IMR-90 (cell line): ENCODE measurements at regions not wholly inside any gene's neighbourhood (a gene's known extent, or its start where the extent isn't known, plus 50 kb on each side); places are given as distances from the start of the nearest gene placed in this dataset.

Experiments used
- ATAC-seq: fragments of 200-7000 bp; cut with Tn5 transposase; 2 replicates; pipeline ENCODE4 v1.9.1; 2020; ENCODE audit warnings: low read depth, mild to moderate bottlenecking, moderate library complexity
- BruUV-seq: library from RNA; stranded (reverse); fragments of 400-500 nt; replicated peaks from 2 replicates; lab custom pipeline; 2021; lab: Mats Ljungman, UMichigan
- CTCF ChIA-PET: fragments of 300-600 bp; formaldehyde crosslinking; extraction: SDS; loops from one replicate; lab custom pipeline; 2021; ENCODE audit warnings: antibody characterized with exemption; lab: Yijun Ruan, JAX
- POLR2A ChIA-PET: fragments of 300-600 bp; sonication (Branson Sonifier 250); formaldehyde crosslinking; loops from one replicate; lab custom pipeline; 2022; ENCODE audit warnings: antibody characterized with exemption; ENCODE audit not compliant: unreplicated experiment; lab: Charles Lee
- DNase-seq: peaks from one replicate; pipeline ENCODE4 v3.0.0; 2013
- H2AFZ ChIP-seq: replicated peaks from 2 replicates; pipeline ENCODE3; 2013; ENCODE audit warnings: low read length, mild to moderate bottlenecking; ENCODE audit not compliant: poor library complexity
- H2AK5ac ChIP-seq: 2 replicates; pipeline ENCODE4 v1.6.1; 2013; ENCODE audit warnings: low read depth, low read length, inconsistent platforms
- H2AK9ac ChIP-seq: replicated peaks from 2 replicates; pipeline ENCODE3; 2013; ENCODE audit warnings: mild to moderate bottlenecking, low read depth, low read length, moderate library complexity; ENCODE audit not compliant: poor library complexity
- H2BK120ac ChIP-seq: 2 replicates; pipeline ENCODE4 v1.6.1; 2013; ENCODE audit warnings: low read depth, low read length, inconsistent platforms
- H2BK15ac ChIP-seq: 3 replicates; pipeline ENCODE4 v1.6.1; 2013; ENCODE audit warnings: low read depth, low read length, inconsistent platforms
- H2BK20ac ChIP-seq: 2 replicates; pipeline ENCODE4 v1.6.1; 2013; ENCODE audit warnings: low read depth, mild to moderate bottlenecking, inconsistent platforms, low read length, moderate library complexity
- H2BK5ac ChIP-seq: 2 replicates; pipeline ENCODE4 v1.6.1; 2013; ENCODE audit warnings: mild to moderate bottlenecking, low read depth, low read length, inconsistent platforms; ENCODE audit not compliant: poor library complexity, severe bottlenecking
- H3K14ac ChIP-seq: replicated peaks from 2 replicates; pipeline ENCODE4 v1.6.1; 2013; ENCODE audit warnings: low read depth, low read length, inconsistent platforms
- H3K18ac ChIP-seq: 2 replicates; pipeline ENCODE4 v1.6.1; 2013; ENCODE audit warnings: low read depth, low read length, control low read depth
- H3K23ac ChIP-seq: 2 replicates; pipeline ENCODE4 v1.6.1; 2013; ENCODE audit warnings: low read depth, low read length, inconsistent platforms
- H3K27ac ChIP-seq: 2 replicates; pipeline ENCODE4 v1.5.1; 2013; ENCODE audit warnings: mild to moderate bottlenecking, control low read depth, low read length; ENCODE audit not compliant: insufficient read depth
- H3K27me3 ChIP-seq: 2 replicates; pipeline ENCODE4 v1.6.1; 2013; ENCODE audit warnings: low read length; ENCODE audit not compliant: control insufficient read depth, insufficient read depth
- H3K36me3 ChIP-seq: 2 replicates; pipeline ENCODE4 v1.6.1; 2013; ENCODE audit warnings: low read length, mixed read lengths; ENCODE audit not compliant: control insufficient read depth, insufficient read depth
- H3K4ac ChIP-seq: 2 replicates; pipeline ENCODE4 v1.6.1; 2013; ENCODE audit warnings: low read depth, low read length, inconsistent platforms
- H3K4me1 ChIP-seq: 2 replicates; pipeline ENCODE4 v1.6.1; 2013; ENCODE audit warnings: low read length, mixed read lengths; ENCODE audit not compliant: control insufficient read depth, insufficient read depth
- H3K4me2 ChIP-seq: 2 replicates; pipeline ENCODE4 v1.6.1; 2013; ENCODE audit warnings: low read depth, mild to moderate bottlenecking, control low read depth, low read length, moderate library complexity
- H3K4me3 ChIP-seq: 2 replicates; pipeline ENCODE4 v1.5.1; 2013; ENCODE audit warnings: low read depth, mild to moderate bottlenecking, control low read depth, low read length, moderate library complexity; ENCODE audit not compliant: insufficient read depth
- H3K56ac ChIP-seq: 2 replicates; pipeline ENCODE4 v1.6.1; 2013; ENCODE audit warnings: low read length, inconsistent platforms; ENCODE audit not compliant: insufficient read depth; ENCODE audit errors: extremely low read depth
- H3K79me1 ChIP-seq, 2 experiments: 2 replicates each; pipeline ENCODE4 v1.6.1; 2013; ENCODE audit warnings: low read length in 2 of 2, inconsistent platforms in 1 of 2, low read depth in 1 of 2
- H3K9ac ChIP-seq: 2 replicates; pipeline ENCODE4 v1.6.1; 2013; ENCODE audit warnings: low read depth, low read length, control low read depth
- H3K9me1 ChIP-seq: 2 replicates; pipeline ENCODE4 v1.6.1; 2013; ENCODE audit warnings: low read length, inconsistent platforms; ENCODE audit not compliant: insufficient read depth
- H3K9me3 ChIP-seq: 2 replicates; pipeline ENCODE4 v1.6.1; 2013; ENCODE audit warnings: low read length; ENCODE audit not compliant: control insufficient read depth, insufficient read depth
- H4K20me1 ChIP-seq: 2 replicates; pipeline ENCODE4 v1.6.1; 2013; ENCODE audit warnings: low read length, inconsistent platforms; ENCODE audit not compliant: insufficient read depth
- H4K5ac ChIP-seq: 2 replicates; pipeline ENCODE4 v1.6.1; 2013; ENCODE audit warnings: mild to moderate bottlenecking, low read depth, low read length, control low read depth
- H4K8ac ChIP-seq, 2 experiments: 2 replicates each; pipeline ENCODE4 v1.6.1; 2013; ENCODE audit warnings: low read depth in 2 of 2, low read length in 2 of 2, control low read depth in 1 of 2, inconsistent platforms in 1 of 2
- H4K91ac ChIP-seq: 2 replicates; pipeline ENCODE4 v1.6.1; 2013; ENCODE audit warnings: low read depth, low read length, inconsistent platforms; ENCODE audit not compliant: insufficient read depth
- CHD1 ChIP-seq: IDR thresholded peaks from 2 replicates; pipeline ENCODE4 v1.6.1; 2012; ENCODE audit warnings: low read depth, low read length, improper control_type of control experiment
- ELK1 ChIP-seq: fragments of 150-350 bp; IDR thresholded peaks from 2 replicates; pipeline ENCODE4 v1.6.1; 2016; ENCODE audit warnings: low read depth, mild to moderate bottlenecking, low read length, moderate library complexity, borderline replicate concordance
- MAFK ChIP-seq: IDR thresholded peaks from 2 replicates; pipeline ENCODE4 v1.6.1; 2012; ENCODE audit warnings: low read depth, low read length, improper control_type of control experiment
- MAZ ChIP-seq: IDR thresholded peaks from 2 replicates; pipeline ENCODE4 v1.6.1; 2012; ENCODE audit warnings: low read depth, mild to moderate bottlenecking, low read length, improper control_type of control experiment, moderate library complexity, borderline replicate concordance
- RCOR1 ChIP-seq: IDR thresholded peaks from 2 replicates; pipeline ENCODE4 v1.6.1; 2012; ENCODE audit warnings: mild to moderate bottlenecking, low read length, improper control_type of control experiment; ENCODE audit not compliant: insufficient replicate concordance
- SMC3 ChIP-seq: fragments of 150-350 bp; IDR thresholded peaks from 2 replicates; pipeline ENCODE4 v1.6.1; 2016; ENCODE audit warnings: low read depth, mild to moderate bottlenecking, antibody characterized with exemption, low read length, moderate library complexity
- WGBS, 2 experiments: methylation state at CpG; one replicate each; pipeline versions ENCODE4 v1.1.5 to v1.1.7; 2013; ENCODE audit warnings: missing lambda C conversion rate in 2 of 2; ENCODE audit not compliant: insufficient read length in 1 of 2; ENCODE audit errors: extremely low coverage in 2 of 2; 5-methylcytosine and 5-hydroxymethylcytosine counted together
- dilution Hi-C: fragments of 300-500 bp; cut with HindIII; formaldehyde crosslinking; loops from one replicate; pipeline ENCODE4 v1.14.3; 2018; ENCODE audit warnings: low sequenced_read_pairs; ENCODE audit not compliant: unreplicated experiment
- in situ Hi-C: fragments of 300-500 bp; cut with MboI; formaldehyde crosslinking; loops from 3 replicates; pipeline ENCODE4 v1.14.3; 2019; ENCODE audit warnings: low sequenced_read_pairs, inconsistent platforms, mixed read lengths
- intact Hi-C: fragments of 100-400 bp; cut with micrococcal nuclease; formaldehyde crosslinking; loops from 2 replicates; pipeline ENCODE4 v1.10.0; 2022

- dilution Hi-C loops (no loop called here), intact Hi-C loops (no loop called here), in situ Hi-C loops (no loop called here)
- DNase-seq (no peak), ATAC-seq (no peak)
- Histone ChIP-seq H4K20me1 (no peaks in the 10 kb centered on the region), H3K4me2 (no peak overlapping the region), H3K4me3 (no peak overlapping the region), H2BK15ac (no peak overlapping the region), H3K4ac (no peak overlapping the region), H3K9ac (no peak overlapping the region), H4K91ac (no peak overlapping the region), H2AK5ac (no peak overlapping the region), H4K5ac (no peak overlapping the region), H3K14ac (no peak overlapping the region), H2AFZ (no peak overlapping the region), H3K27me3 (no peaks in the 10 kb centered on the region), H2BK20ac (no peak overlapping the region), H2AK9ac (no peak overlapping the region), H3K9me3 (no peaks in the 10 kb centered on the region), H2BK5ac (no peak overlapping the region), H4K8ac (no peak overlapping the region), H3K79me1 (no peaks in the 10 kb centered on the region), H3K4me1 (no peaks in the 10 kb centered on the region), H3K27ac (no peak overlapping the region), H3K9me1 (no peaks in the 10 kb centered on the region), H3K23ac (no peak overlapping the region), H3K18ac (no peak overlapping the region), H2BK120ac (no peak overlapping the region), H3K56ac (no peak overlapping the region), H3K36me3 (no peaks in the 10 kb centered on the region)
- ChIA-PET CTCF (no interaction called here), POLR2A (no interaction called here)
- no TSS peak for BruUV-seq
- TF ChIP-seq MAZ (no peak), ELK1 (no peak), SMC3 (no peak), MAFK (no peak), CHD1 (no peak), RCOR1 (no peak)
- WGBS, 2 experiments = no CpG with 5 or more reads among the region's 1 CpG
Measured at GRCh38 chr2:41417511-41417910, 630.3 kb upstream of the PKDCC start.
